ENCODE measurements at regions not wholly inside any gene's neighbourhood (a gene's known extent, or its start where the extent isn't known, plus 50 kb on each side); places are given as distances from the start of the nearest gene placed in this dataset.

DNA sequence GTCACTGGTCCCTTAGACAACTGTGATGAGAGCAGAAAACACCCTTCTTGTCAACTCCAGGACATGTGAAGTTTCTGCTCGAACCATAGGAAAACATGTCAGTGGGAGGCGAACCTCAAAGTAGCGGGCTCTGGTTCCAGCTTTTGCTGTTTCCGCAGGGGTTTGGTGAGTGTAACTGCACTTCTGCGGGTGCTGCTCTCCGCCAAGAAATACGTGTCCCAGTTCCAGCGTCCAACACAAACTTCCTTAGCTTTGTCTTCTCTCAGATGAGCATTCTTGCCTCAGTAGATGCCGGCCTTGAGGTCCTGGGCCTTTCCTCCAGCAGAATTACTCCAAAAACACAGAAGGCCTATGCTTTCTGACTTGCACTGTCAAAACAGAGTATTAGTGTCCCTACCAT, 156.3 kb downstream of the FNDC1 start:
- no peak for DNase-seq

DNA sequence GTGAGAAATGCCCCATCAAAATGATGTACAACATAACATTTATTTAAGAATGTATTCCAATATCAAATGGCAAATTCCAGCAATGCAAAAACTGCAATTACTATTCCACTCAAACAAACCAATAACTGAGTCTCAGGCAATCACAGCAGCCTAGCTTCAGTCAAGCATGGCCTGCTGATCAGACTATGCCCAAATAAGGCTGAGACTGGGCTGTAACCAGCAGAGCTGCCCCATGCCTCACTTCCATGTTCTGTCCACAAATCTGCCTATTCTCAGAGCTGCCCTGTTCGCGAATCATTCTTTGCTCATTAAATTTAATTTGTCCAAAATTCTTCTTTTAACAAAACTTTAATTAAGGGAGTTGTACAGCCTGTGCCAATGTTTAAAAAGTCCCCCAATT, 155.4 kb downstream of the FNDC1 start:
- DNase-seq = no peak

Measured in NCI-H510A treated with DMSO at 0.1 percent for 48 hours (cell line).